ENCODE measurements at regions not wholly inside any gene's neighbourhood (a gene's known extent, or its start where the extent isn't known, plus 50 kb on each side); places are given as distances from the start of the nearest gene placed in this dataset.
"Not testable (repeated sequence)": the region's sequence is repeated elsewhere in the genome, so short reads cannot be mapped to it uniquely, and the experiment has no call there.

- TF ChIP-seq POLR2A (IDR thresholded peaks at IDR 0.05; ENCODE audit: low read length), result no peak
- TF ChIP-seq GATA1 (IDR thresholded peaks at IDR 0.05; ENCODE audit: low read depth, low read length), result no peak
- DNase-seq, result no peak
Observed at GRCh38 chr3:171981271-171981605, 58.1 kb upstream of the FNDC3B start.

GRCh38 chr3:171982828-171983227, 56.5 kb upstream of the FNDC3B start:
- no peak for DNase-seq
- no peak for TF ChIP-seq POLR2A (IDR thresholded peaks at IDR 0.05; ENCODE audit: low read length)
- no peak for TF ChIP-seq GATA1 (IDR thresholded peaks at IDR 0.05; ENCODE audit: low read depth, low read length)

- DNase-seq, result not testable (repeated sequence)
Observed at GRCh38 chr3:171983685-171984084, 55.7 kb upstream of the FNDC3B start.

- DNase-seq, result no peak
- TF ChIP-seq POLR2A (IDR thresholded peaks at IDR 0.05; ENCODE audit: low read length), result no peak
- no peak for TF ChIP-seq GATA1 (IDR thresholded peaks at IDR 0.05; ENCODE audit: low read depth, low read length)
Observed at GRCh38 chr3:171984883-171985282, 54.5 kb upstream of the FNDC3B start.

GRCh38 chr3:171986176-171986575, 53.2 kb upstream of the FNDC3B start:
- no peak for DNase-seq
- TF ChIP-seq GATA1 (IDR thresholded peaks at IDR 0.05; ENCODE audit: low read depth, low read length) (no peak), POLR2A (IDR thresholded peaks at IDR 0.05; ENCODE audit: low read length) (no peak)

GRCh38 chr3:171986757-171987518, 52.4 kb upstream of the FNDC3B start:
- no peak for TF ChIP-seq POLR2A (IDR thresholded peaks at IDR 0.05; ENCODE audit: low read length)
- TF ChIP-seq GATA1 (IDR thresholded peaks at IDR 0.05; ENCODE audit: low read depth, low read length), result no peak
- DNase-seq, result no peak

Data from erythroblast (primary cell).